CD14-positive monocyte (primary cell): ENCODE measurements at regions not wholly inside any gene's neighbourhood (a gene's known extent, or its start where the extent isn't known, plus 50 kb on each side); places are given as distances from the start of the nearest gene placed in this dataset.
A peak's percentile ranks its signal among the peaks of the same experiment; 100 is the strongest.

Experiments
- DNase-seq, 3 donors: peaks; one replicate each; pipeline ENCODE4 v3.0.0-alpha.2; 2011 to 2022
- H2AFZ ChIP-seq: 2 replicates; pipeline ENCODE4 v1.6.0; 2012; ENCODE audit warnings: mild to moderate bottlenecking, low read depth, low read length, inconsistent platforms; ENCODE audit not compliant: insufficient read depth, poor library complexity, severe bottlenecking
- H3K27ac ChIP-seq, 2 donors: 1 replicate in 1 of 2; 2 replicates in 1 of 2; pipeline ENCODE4 v1.5.1; 2012 to 2013; ENCODE audit warnings: low read length in 2 of 2, control low read depth in 1 of 2, inconsistent platforms in 1 of 2, low read depth in 1 of 2, mild to moderate bottlenecking in 1 of 2
- H3K27me3 ChIP-seq, 2 donors: one replicate each; pipeline versions ENCODE4 v1.6.0 to v1.6.1; 2011 to 2013; ENCODE audit warnings: low read length in 2 of 2; ENCODE audit not compliant: control insufficient read depth in 2 of 2, insufficient read depth in 2 of 2
- H3K36me3 ChIP-seq, 2 donors: replicated peaks in 1 of 2; 1 replicate in 1 of 2; 2 replicates in 1 of 2; pipeline versions ENCODE4 v1.5.1 to v1.6.1; 2012 to 2013; ENCODE audit warnings: low read length in 2 of 2, control low read depth in 1 of 2, inconsistent platforms in 1 of 2, mild to moderate bottlenecking in 1 of 2; ENCODE audit not compliant: insufficient read depth in 2 of 2, control insufficient read depth in 1 of 2
- H3K4me1 ChIP-seq, 2 donors: 1 replicate in 1 of 2; 2 replicates in 1 of 2; pipeline versions ENCODE4 v1.5.1 to v1.6.1; 2012 to 2013; ENCODE audit warnings: low read length in 2 of 2, control low read depth in 1 of 2, inconsistent platforms in 1 of 2, mild to moderate bottlenecking in 1 of 2, moderate library complexity in 1 of 2; ENCODE audit not compliant: insufficient read depth in 2 of 2, control insufficient read depth in 1 of 2
- H3K4me2 ChIP-seq: replicated peaks from 2 replicates; pipeline ENCODE3; 2012; ENCODE audit warnings: low read length, moderate library complexity, mild to moderate bottlenecking; ENCODE audit not compliant: poor library complexity, severe bottlenecking; ENCODE audit errors: extremely low read depth
- H3K4me3 ChIP-seq, 3 experiments: fragments of 200-600 bp in 1 of 3; sonication (generic) in 1 of 3; replicated peaks in 1 of 3; 1 replicate in 2 of 3; 2 replicates in 1 of 3; pipeline ENCODE4 v1.5.1; 2011 to 2013; ENCODE audit warnings: low read length in 3 of 3, mild to moderate bottlenecking in 3 of 3, control low read depth in 2 of 3, low read depth in 2 of 3, inconsistent platforms in 1 of 3, moderate library complexity in 1 of 3
- H3K79me2 ChIP-seq: 2 replicates; pipeline ENCODE4 v1.6.0; 2012; ENCODE audit warnings: mild to moderate bottlenecking, control low read depth, inconsistent platforms, low read length, moderate library complexity; ENCODE audit not compliant: insufficient read depth
- H3K9ac ChIP-seq: 2 replicates; pipeline ENCODE4 v1.6.0; 2017; ENCODE audit warnings: low read length, mild to moderate bottlenecking; ENCODE audit not compliant: insufficient read depth, poor library complexity, severe bottlenecking
- H3K9me3 ChIP-seq, 2 donors: replicated peaks in 1 of 2; 1 replicate in 1 of 2; 2 replicates in 1 of 2; pipeline versions ENCODE4 v1.5.1 to v1.6.1; 2012 to 2013; ENCODE audit warnings: low read length in 2 of 2, control low read depth in 1 of 2; ENCODE audit not compliant: control insufficient read depth in 1 of 2, insufficient read depth in 1 of 2
- H4K20me1 ChIP-seq: 2 replicates; pipeline ENCODE4 v1.6.0; 2012; ENCODE audit warnings: mild to moderate bottlenecking, low read length, control low read depth, moderate library complexity; ENCODE audit not compliant: insufficient read depth
- H3K27ac Mint-ChIP-seq, 7 donors: one replicate each; pipeline ENCODE4 v1.8.0; 2020; ENCODE audit warnings: mild to moderate bottlenecking in 7 of 7, mixed read lengths in 7 of 7, moderate library complexity in 6 of 7, inconsistent platforms in 2 of 7
- H3K27me3 Mint-ChIP-seq, 3 donors: one replicate each; pipeline ENCODE4 v1.8.0; 2021 to 2022; ENCODE audit warnings: low read depth in 3 of 3, mild to moderate bottlenecking in 3 of 3, mixed read lengths in 3 of 3, moderate library complexity in 3 of 3, inconsistent platforms in 1 of 3
- H3K36me3 Mint-ChIP-seq, 2 donors: one replicate each; pipeline ENCODE4 v1.8.0; 2020; ENCODE audit warnings: mixed read lengths in 2 of 2, inconsistent platforms in 1 of 2, mild to moderate bottlenecking in 1 of 2
- H3K4me1 Mint-ChIP-seq: one replicate; pipeline ENCODE4 v1.8.0; 2020; ENCODE audit warnings: mild to moderate bottlenecking, mixed read lengths
- H3K4me3 Mint-ChIP-seq, 2 donors: one replicate each; pipeline ENCODE4 v1.8.0; 2020; ENCODE audit warnings: mild to moderate bottlenecking in 2 of 2, mixed read lengths in 2 of 2, moderate library complexity in 1 of 2
- H3K9me3 Mint-ChIP-seq, 7 donors: one replicate each; pipeline ENCODE4 v1.8.0; 2020 to 2022; ENCODE audit warnings: mixed read lengths in 7 of 7, mild to moderate bottlenecking in 6 of 7, moderate library complexity in 6 of 7, inconsistent platforms in 2 of 7
- CTCF ChIP-seq: fragments of 200-600 bp; IDR thresholded peaks from one replicate; pipeline ENCODE4 v1.8.0; 2022; ENCODE audit warnings: antibody characterized with exemption, mild to moderate bottlenecking
- WGBS: methylation state at CpG from one replicate; pipeline ENCODE4 v1.1.5; 2013; ENCODE audit warnings: missing lambda C conversion rate; ENCODE audit not compliant: insufficient coverage; 5-methylcytosine and 5-hydroxymethylcytosine counted together
- intact Hi-C, 2 donors: fragments of 100-400 bp; cut with micrococcal nuclease; formaldehyde crosslinking; loops; one replicate each; pipeline versions ENCODE4 v1.15.0 to v1.15.1; 2023

- intact Hi-C loops, result no loop called here
- WGBS, result 39% methylated on average over 3 of the region's 4 CpGs
- Histone ChIP-seq H3K9me3 (no peaks in the 10 kb centered on the region), H4K20me1 (no peaks in the 10 kb centered on the region), H3K27ac (no peak overlapping the region), H3K4me3 (no peak overlapping the region), H3K9ac (no peak overlapping the region), H3K79me2 (no peaks in the 10 kb centered on the region), H3K36me3 (no peaks in the 10 kb centered on the region), H3K27me3 (no peaks in the 10 kb centered on the region), H3K4me2 (no peak overlapping the region), H3K4me1 (no peaks in the 10 kb centered on the region), H2AFZ (no peak overlapping the region)
- H3K27ac Mint-ChIP-seq, result no peak overlapping the region
- no peaks in the 10 kb centered on the region for H3K27me3 Mint-ChIP-seq
- H3K9me3 Mint-ChIP-seq, result no peaks in the 10 kb centered on the region
- H3K36me3 Mint-ChIP-seq, result no peaks in the 10 kb centered on the region
- H3K4me3 Mint-ChIP-seq, result peak overlapping the region in 1 of 2 donors; percentile 60
- DNase-seq, result no peak
- no peak for TF ChIP-seq CTCF
- H3K4me1 Mint-ChIP-seq, result peaks cover 5% of the 10 kb centered on the region
Measured at GRCh38 chr1:238950784-238951183, 435.6 kb upstream of the CHRM3 start.

GRCh38 chr1:238950017-238950416, 436.4 kb upstream of the CHRM3 start:
- Mint-ChIP-seq H3K27me3 (no peaks in the 10 kb centered on the region), H3K9me3 (no peaks in the 10 kb centered on the region), H3K36me3 (no peaks in the 10 kb centered on the region), H3K4me3 (no peak overlapping the region), H3K27ac (no peak overlapping the region), H3K4me1 (peaks cover 5% of the 10 kb centered on the region)
- H3K9ac ChIP-seq, result no peak overlapping the region
- H3K27me3 ChIP-seq, result no peaks in the 10 kb centered on the region
- H3K36me3 ChIP-seq, result no peaks in the 10 kb centered on the region
- no peak for TF ChIP-seq CTCF
- no peaks in the 10 kb centered on the region for H3K79me2 ChIP-seq
- H3K4me2 ChIP-seq, result no peak overlapping the region
- intact Hi-C loops, result no loop called here
- no peaks in the 10 kb centered on the region for H3K4me1 ChIP-seq
- H3K27ac ChIP-seq, result no peak overlapping the region
- H3K4me3 ChIP-seq, result no peak overlapping the region
- no peaks in the 10 kb centered on the region for H3K9me3 ChIP-seq
- H2AFZ ChIP-seq, result no peak overlapping the region
- 92% methylated on average over 3 of the region's 3 CpGs for WGBS
- no peaks in the 10 kb centered on the region for H4K20me1 ChIP-seq
- DNase-seq, result no peak
